GM18498 (cell line): ENCODE measurements at regions not wholly inside any gene's neighbourhood (a gene's known extent, or its start where the extent isn't known, plus 50 kb on each side); places are given as distances from the start of the nearest gene placed in this dataset.

Source experiments
- ATAC-seq: cut with Tn5 transposase; IDR thresholded peaks from one replicate; pipeline ENCODE4 v1.9.1; 2021; ENCODE audit warnings: mild to moderate bottlenecking, moderate library complexity; ENCODE audit not compliant: unreplicated experiment

DNA sequence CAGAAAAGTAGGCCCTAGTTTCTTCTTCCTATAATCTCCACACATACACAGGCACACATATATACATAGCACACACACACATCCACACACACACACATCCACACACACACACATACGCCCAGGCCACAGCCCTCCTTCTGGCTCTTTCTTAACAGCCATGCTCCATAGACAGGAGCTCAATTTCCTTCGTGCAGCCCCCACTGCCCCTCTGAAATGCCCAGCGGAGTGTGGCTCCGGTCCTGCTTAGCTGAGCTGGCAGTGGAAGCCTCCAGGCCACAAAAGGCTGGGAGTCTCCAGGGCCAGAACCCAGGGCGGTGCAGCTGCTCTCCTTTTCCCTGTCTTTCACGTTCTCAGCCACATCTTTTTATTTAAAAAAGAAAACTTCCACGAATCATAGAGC is 282.9 kb upstream of the IGFBP3 start:
- no peak for ATAC-seq

DNA sequence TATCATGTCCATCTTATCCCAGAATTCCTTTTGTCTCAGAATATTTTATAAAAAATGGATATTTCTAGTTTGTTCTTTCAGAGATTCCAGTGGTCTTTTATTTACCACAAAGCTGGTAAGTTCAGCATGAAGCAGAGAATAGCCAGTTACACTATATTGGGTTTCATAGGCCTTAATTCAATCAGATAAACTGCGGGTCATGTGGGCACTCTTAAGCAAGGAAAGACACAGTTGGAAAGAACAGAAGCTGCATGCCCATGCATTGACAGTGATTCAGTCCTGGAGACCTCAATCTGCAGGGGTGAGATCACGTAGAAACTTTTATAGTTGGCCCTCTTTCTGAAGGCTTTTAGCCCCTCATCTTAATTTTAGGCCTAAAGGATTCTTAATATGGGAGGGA is 281.3 kb upstream of the IGFBP3 start:
- no peak for ATAC-seq

DNA sequence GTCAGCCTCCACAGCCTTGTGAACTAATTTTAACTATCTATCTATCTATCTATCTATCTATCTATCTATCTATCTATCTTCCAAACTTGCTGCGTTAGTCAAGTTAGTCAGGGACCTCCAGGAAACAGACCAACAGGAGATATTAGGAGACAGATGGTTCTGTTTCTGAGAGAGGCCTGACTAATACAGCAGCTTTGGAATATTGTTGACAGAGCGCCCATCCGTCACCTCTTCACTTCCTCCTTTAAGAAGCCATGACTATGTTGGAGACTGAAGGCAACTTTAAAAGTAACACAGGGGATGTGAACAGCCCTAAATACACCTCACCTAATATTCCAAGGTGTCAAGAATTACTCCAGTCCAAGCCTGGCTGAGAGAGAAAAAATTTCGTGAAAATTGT is 280.9 kb upstream of the IGFBP3 start:
- ATAC-seq, result no peak

DNA sequence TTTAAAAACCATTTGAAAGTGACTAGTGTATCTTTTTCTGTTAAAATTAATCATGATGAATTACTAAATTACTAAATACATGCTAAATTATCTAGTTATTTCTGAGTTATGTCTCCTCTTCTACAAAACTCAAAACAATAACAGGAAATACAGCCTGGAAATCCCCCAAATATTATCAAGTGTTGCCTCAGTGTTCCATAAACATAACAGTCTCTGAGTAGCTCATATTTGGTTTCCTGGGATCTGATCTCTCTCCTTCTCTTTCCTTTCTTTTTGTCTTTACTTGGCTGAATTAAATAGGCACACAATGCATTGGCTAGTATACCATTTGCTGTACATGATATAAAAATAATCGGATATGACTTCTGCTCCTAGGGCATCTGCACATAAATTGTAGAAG is 277.6 kb upstream of the IGFBP3 start:
- no peak for ATAC-seq

- ATAC-seq, result no peak
Observed at GRCh38 chr7:46197785-46198540, 276.9 kb upstream of the IGFBP3 start.

GRCh38 chr7:46195934-46196333 is 274.9 kb upstream of the IGFBP3 start:
- no peak for ATAC-seq

DNA sequence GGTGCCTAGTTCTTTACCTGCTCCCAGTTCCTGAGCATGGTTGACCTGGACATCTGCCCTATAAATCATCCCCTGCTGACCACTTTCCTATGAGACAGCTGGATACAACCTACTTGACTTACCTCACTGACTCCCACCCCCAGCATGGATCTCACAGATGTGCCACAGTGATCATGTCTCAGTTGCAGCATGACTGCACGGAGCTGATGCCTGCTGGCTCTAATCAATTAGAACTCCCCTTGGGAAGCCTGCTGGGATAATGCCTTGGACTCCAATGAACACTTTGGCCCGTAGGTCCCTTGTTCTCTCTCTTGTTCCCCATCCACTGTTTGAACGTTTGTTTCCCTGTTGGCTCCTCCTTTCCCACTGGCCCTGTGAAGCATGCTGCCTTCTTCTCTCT is 271.2 kb upstream of the IGFBP3 start:
- no peak for ATAC-seq

DNA sequence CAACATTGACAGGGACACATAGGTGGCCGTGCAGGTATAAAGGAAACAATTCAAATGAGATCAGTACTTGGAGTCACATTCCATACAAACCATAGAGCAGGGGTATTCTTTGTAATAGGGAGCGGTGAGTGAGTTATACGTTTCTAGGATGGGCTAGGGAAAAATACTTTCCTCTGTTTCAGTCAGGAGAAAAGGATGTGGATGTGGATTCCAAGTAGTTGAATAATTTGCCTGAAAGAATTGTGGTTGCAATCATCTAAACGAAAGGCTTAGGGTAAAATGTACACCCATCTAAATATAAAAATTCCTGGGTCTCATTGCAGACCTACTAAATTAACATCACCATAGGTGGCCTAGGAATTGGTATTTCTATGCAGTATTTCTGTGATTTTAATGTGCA is 270.7 kb upstream of the IGFBP3 start:
- no peak for ATAC-seq

GRCh38 chr7:46191296-46191695 is 270.2 kb upstream of the IGFBP3 start:
- ATAC-seq, result no peak

- ATAC-seq, result no peak
Observed at GRCh38 chr7:46189255-46189790, 268.3 kb upstream of the IGFBP3 start.

DNA sequence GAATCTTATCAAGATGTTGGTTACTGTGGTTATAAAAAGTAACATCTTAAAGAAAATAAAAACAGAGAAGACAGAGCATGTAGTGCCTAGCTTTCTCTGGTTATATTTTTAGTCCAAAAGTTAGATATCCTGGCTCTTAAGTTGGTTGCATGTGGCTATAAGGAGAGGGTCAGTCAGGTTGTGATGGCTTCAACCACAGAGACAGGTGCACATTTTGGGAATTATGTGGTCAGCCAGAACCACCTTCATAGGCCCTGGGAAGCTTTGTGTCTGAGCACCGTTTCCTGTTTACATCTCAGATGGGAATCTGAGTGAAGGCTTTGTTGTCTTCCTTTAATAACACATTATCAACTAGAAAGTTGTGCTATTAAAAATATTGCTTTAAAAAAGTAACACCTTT is 265.1 kb upstream of the IGFBP3 start:
- no peak for ATAC-seq

DNA sequence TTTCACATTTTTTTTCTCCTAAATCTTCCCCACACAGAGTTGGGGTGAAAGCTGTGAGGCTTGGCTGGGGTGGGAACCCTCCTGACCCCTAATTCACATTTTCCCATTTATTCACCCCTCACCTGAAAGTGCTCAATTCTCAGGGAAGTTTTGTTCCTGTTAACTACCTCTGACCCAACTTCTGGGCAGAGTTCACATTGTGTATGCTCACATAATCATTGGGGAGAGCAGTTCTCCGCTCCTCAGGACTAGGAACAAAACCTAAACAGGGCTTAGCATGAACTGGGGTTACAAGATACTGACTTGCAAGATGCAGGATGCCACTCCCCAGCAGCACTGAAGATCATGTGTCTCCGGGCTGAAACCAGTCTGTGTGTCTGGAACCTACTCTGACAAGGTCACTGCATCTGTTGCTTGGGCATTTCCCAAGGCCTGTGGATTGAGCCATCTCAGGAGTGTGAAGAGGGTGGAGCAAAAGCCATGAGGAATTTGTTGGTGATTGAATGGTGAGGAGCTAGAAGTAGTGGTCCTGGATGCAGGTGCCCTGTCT is 258.1 kb upstream of the IGFBP3 start:
- no peak for ATAC-seq

GRCh38 chr7:46178661-46179060 is 257.6 kb upstream of the IGFBP3 start:
- no peak for ATAC-seq

GRCh38 chr7:46177821-46178220 is 256.7 kb upstream of the IGFBP3 start:
- no peak for ATAC-seq

- ATAC-seq, result no peak
Observed at GRCh38 chr7:46175221-46175620, 254.1 kb upstream of the IGFBP3 start.

DNA sequence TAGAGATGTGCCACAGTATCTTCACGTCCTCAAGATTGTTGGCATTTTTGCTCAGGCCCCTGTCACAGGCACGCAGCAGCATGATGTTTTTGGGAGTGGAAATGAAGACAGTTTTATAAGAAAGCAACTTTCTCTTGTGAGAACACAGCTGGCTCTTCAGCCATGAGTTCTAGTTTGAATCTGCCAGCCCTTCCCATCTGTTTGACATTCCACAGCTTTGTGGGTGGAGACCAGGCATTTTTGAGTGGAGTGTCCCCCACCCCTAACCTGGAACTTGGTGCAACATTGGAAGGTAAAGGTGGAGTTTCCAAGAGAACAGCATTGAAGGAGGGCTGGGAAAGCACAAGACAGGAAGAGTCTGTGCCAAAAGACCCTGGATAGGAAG is 253.1 kb upstream of the IGFBP3 start:
- no peak for ATAC-seq

GRCh38 chr7:46173476-46174195 is 252.6 kb upstream of the IGFBP3 start:
- ATAC-seq, result no peak

- ATAC-seq, result no peak
Observed at GRCh38 chr7:46170792-46171191, 249.7 kb upstream of the IGFBP3 start.

DNA sequence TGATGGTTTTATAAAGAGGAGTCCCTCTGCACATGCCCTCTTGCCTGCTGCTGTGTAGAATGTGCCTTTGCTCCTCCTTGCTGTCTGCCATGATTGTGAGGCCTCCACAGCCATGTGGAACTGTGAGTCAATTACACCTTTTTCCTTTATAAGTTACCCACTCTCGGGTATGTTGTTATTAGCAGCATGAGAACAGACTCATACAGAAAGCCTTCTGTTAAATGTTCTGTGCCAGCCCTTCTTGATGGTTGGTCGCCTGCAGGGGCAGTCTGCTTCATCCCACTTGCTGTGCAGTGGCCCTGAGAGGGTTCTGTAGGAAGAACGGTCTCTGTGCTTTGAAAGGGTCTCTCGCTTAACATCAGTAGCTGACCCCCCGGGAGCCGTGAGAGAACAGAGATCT is 248.9 kb upstream of the IGFBP3 start:
- ATAC-seq, result no peak

GRCh38 chr7:46169384-46169755 is 248.3 kb upstream of the IGFBP3 start:
- no peak for ATAC-seq

- ATAC-seq, result no peak
Observed at GRCh38 chr7:46168671-46169383, 247.8 kb upstream of the IGFBP3 start.
